DOHH2 (cell line): ENCODE measurements at regions not wholly inside any gene's neighbourhood (a gene's known extent, or its start where the extent isn't known, plus 50 kb on each side); places are given as distances from the start of the nearest gene placed in this dataset.

Experiments
- H3F3A ChIP-seq: fragments of 200-600 bp; sonication (generic), shearing (Covaris generic); 2 replicates; pipeline ENCODE4 v1.6.0; 2016; ENCODE audit warnings: antibody characterized with exemption, mild to moderate bottlenecking; ENCODE audit not compliant: control insufficient read depth, insufficient read depth
- H3K27ac ChIP-seq: fragments of 200-600 bp; sonication (generic); 2 replicates; pipeline ENCODE4 v1.5.1; 2014; ENCODE audit warnings: low read depth, mild to moderate bottlenecking, low read length, moderate library complexity
- H3K27me3 ChIP-seq: fragments of 200-600 bp; sonication (generic); 2 replicates; pipeline ENCODE4 v1.6.1; 2014; ENCODE audit warnings: mild to moderate bottlenecking, low read length, mixed read lengths; ENCODE audit not compliant: control insufficient read depth
- H3K36me3 ChIP-seq: fragments of 200-600 bp; sonication (generic); 2 replicates; pipeline ENCODE4 v1.6.1; 2014; ENCODE audit warnings: mild to moderate bottlenecking, low read length, moderate library complexity, mixed read lengths; ENCODE audit not compliant: control insufficient read depth
- H3K4me1 ChIP-seq: fragments of 200-600 bp; sonication (generic); 2 replicates; pipeline ENCODE4 v1.6.1; 2014; ENCODE audit warnings: mild to moderate bottlenecking, low read length, mixed read lengths; ENCODE audit not compliant: control insufficient read depth
- H3K4me2 ChIP-seq: fragments of 200-600 bp; sonication (generic); 2 replicates; pipeline ENCODE4 v1.6.0; 2014; ENCODE audit warnings: mild to moderate bottlenecking, low read length, moderate library complexity
- H3K4me3 ChIP-seq: fragments of 200-600 bp; sonication (generic); 2 replicates; pipeline ENCODE4 v1.5.1; 2014; ENCODE audit warnings: mild to moderate bottlenecking, low read length, mixed read lengths
- H3K79me2 ChIP-seq: fragments of 200-600 bp; sonication (generic); 2 replicates; pipeline ENCODE4 v1.6.1; 2014; ENCODE audit warnings: mild to moderate bottlenecking, low read length, mixed read lengths; ENCODE audit not compliant: control insufficient read depth
- H3K9me2 ChIP-seq: fragments of 200-600 bp; sonication (generic); replicated peaks from 2 replicates; pipeline ENCODE4 v1.6.1; 2014; ENCODE audit warnings: mild to moderate bottlenecking, low read length, mixed read lengths; ENCODE audit not compliant: control insufficient read depth
- H3K9me3 ChIP-seq: fragments of 200-600 bp; sonication (generic); 2 replicates; pipeline ENCODE4 v1.6.1; 2014; ENCODE audit warnings: antibody characterized with exemption, low read length, mixed read lengths; ENCODE audit not compliant: control insufficient read depth, insufficient read depth
- H4K20me1 ChIP-seq: fragments of 200-600 bp; sonication (generic); 2 replicates; pipeline ENCODE4 v1.6.0; 2014; ENCODE audit warnings: low read depth, mild to moderate bottlenecking, antibody characterized with exemption, low read length, moderate library complexity; ENCODE audit not compliant: control insufficient read depth, insufficient read depth
- CTCF ChIP-seq: fragments of 200-600 bp; sonication (generic); IDR thresholded peaks from one replicate; pipeline ENCODE4 v1.5.1; 2014; ENCODE audit warnings: antibody characterized with exemption, mild to moderate bottlenecking, low read depth, low read length; ENCODE audit not compliant: poor library complexity, severe bottlenecking
- EZH2phosphoT487 ChIP-seq: fragments of 200-600 bp; sonication (generic); IDR thresholded peaks from 2 replicates; pipeline ENCODE4 v1.6.1; 2017; ENCODE audit warnings: borderline replicate concordance, mild to moderate bottlenecking, antibody characterized with exemption, low read length, moderate library complexity, mixed read lengths

GRCh38 chr10:113470372-113471240 lies 82.2 kb upstream of the HABP2 start:
- Histone ChIP-seq H3K27me3 (no peaks in the 10 kb centered on the region), H3K9me3 (no peaks in the 10 kb centered on the region), H3K79me2 (no peaks in the 10 kb centered on the region), H3K4me1 (no peaks in the 10 kb centered on the region), H3K36me3 (no peaks in the 10 kb centered on the region), H3K27ac (no peak overlapping the region), H3K4me2 (no peak overlapping the region), H3K9me2 (no peaks in the 10 kb centered on the region), H3F3A (no peaks in the 10 kb centered on the region), H4K20me1 (no peaks in the 10 kb centered on the region), H3K4me3 (no peak overlapping the region)
- TF ChIP-seq CTCF: no peak
- no peak for TF ChIP-seq EZH2phosphoT487

- no peaks in the 10 kb centered on the region for H3F3A ChIP-seq
- no peak overlapping the region for H3K27ac ChIP-seq
- H4K20me1 ChIP-seq: no peaks in the 10 kb centered on the region
- H3K4me3 ChIP-seq: no peak overlapping the region
- H3K9me2 ChIP-seq: no peaks in the 10 kb centered on the region
- H3K36me3 ChIP-seq: no peaks in the 10 kb centered on the region
- H3K4me2 ChIP-seq: no peak overlapping the region
- TF ChIP-seq EZH2phosphoT487 (no peak), CTCF (no peak)
- no peaks in the 10 kb centered on the region for H3K27me3 ChIP-seq
- no peaks in the 10 kb centered on the region for H3K9me3 ChIP-seq
- no peaks in the 10 kb centered on the region for H3K4me1 ChIP-seq
- H3K79me2 ChIP-seq: no peaks in the 10 kb centered on the region
These were observed 81.4 kb upstream of the HABP2 start for GRCh38 chr10:113471241-113471996.

- no peaks in the 10 kb centered on the region for H3K36me3 ChIP-seq
- H3F3A ChIP-seq: no peaks in the 10 kb centered on the region
- H3K9me3 ChIP-seq: no peaks in the 10 kb centered on the region
- no peak overlapping the region for H3K4me2 ChIP-seq
- no peaks in the 10 kb centered on the region for H3K27me3 ChIP-seq
- H3K9me2 ChIP-seq: no peaks in the 10 kb centered on the region
- H4K20me1 ChIP-seq: no peaks in the 10 kb centered on the region
- no peak overlapping the region for H3K4me3 ChIP-seq
- no peaks in the 10 kb centered on the region for H3K79me2 ChIP-seq
- TF ChIP-seq EZH2phosphoT487 (no peak), CTCF (no peak)
- H3K4me1 ChIP-seq: no peaks in the 10 kb centered on the region
- no peak overlapping the region for H3K27ac ChIP-seq
These were observed 79.8 kb upstream of the HABP2 start for GRCh38 chr10:113473011-113473410.
